ENCODE measurements at regions not wholly inside any gene's neighbourhood (a gene's known extent, or its start where the extent isn't known, plus 50 kb on each side); places are given as distances from the start of the nearest gene placed in this dataset.

GRCh38 chr16:6144463-6144862 is 1046.9 kb upstream of the EEF2KMT start (continued):
- TF ChIP-seq ARNTL (CRISPR knock-in tag; IDR thresholded peaks at IDR 0.05; ENCODE audit: borderline replicate concordance, low read depth) (no peak), ZFP3 (CRISPR knock-in tag; IDR thresholded peaks at IDR 0.05) (no peak), ZNF8 (CRISPR knock-in tag; IDR thresholded peaks at IDR 0.05) (no peak)

- ATAC-seq, result no peak
- TF ChIP-seq TCF4 (CRISPR knock-in tag; IDR thresholded peaks at IDR 0.05; ENCODE audit: borderline replicate concordance), result no peak
- no peak for TF ChIP-seq RARB (CRISPR knock-in tag; IDR thresholded peaks at IDR 0.05)
- no peak for TF ChIP-seq ISL1 (CRISPR knock-in tag; IDR thresholded peaks at IDR 0.05)
- no peak for TF ChIP-seq CSDC2 (CRISPR knock-in tag; IDR thresholded peaks at IDR 0.05)
- no peak for TF ChIP-seq TSHZ2 (CRISPR knock-in tag; IDR thresholded peaks at IDR 0.05)
Measured at GRCh38 chr16:6143020-6143419, 1045.4 kb upstream of the EEF2KMT start.

GRCh38 chr16:6133009-6133557 is 1035.5 kb upstream of the EEF2KMT start:
- no peak for ATAC-seq
- no peak for TF ChIP-seq ZNF70 (CRISPR knock-in tag; IDR thresholded peaks at IDR 0.05)
- TF ChIP-seq TOX (CRISPR knock-in tag; IDR thresholded peaks at IDR 0.05; ENCODE audit: borderline replicate concordance), result no peak
- TF ChIP-seq PPARA (CRISPR knock-in tag; IDR thresholded peaks at IDR 0.05; ENCODE audit: borderline replicate concordance), result no peak
- no peak for TF ChIP-seq RARB (CRISPR knock-in tag; IDR thresholded peaks at IDR 0.05)
- no peak for TF ChIP-seq CSRNP3 (CRISPR knock-in tag; IDR thresholded peaks at IDR 0.05)
- TF ChIP-seq ARNTL (CRISPR knock-in tag; IDR thresholded peaks at IDR 0.05; ENCODE audit: borderline replicate concordance, low read depth), result no peak
- TF ChIP-seq ZNF8 (CRISPR knock-in tag; IDR thresholded peaks at IDR 0.05), result no peak
- TF ChIP-seq ZFP30 (CRISPR knock-in tag; IDR thresholded peaks at IDR 0.05), result no peak
- no peak for TF ChIP-seq SNAI2 (CRISPR knock-in tag; IDR thresholded peaks at IDR 0.05)
- no peak for TF ChIP-seq ZC3H10 (CRISPR knock-in tag; IDR thresholded peaks at IDR 0.05)
- TF ChIP-seq ZFP3 (CRISPR knock-in tag; IDR thresholded peaks at IDR 0.05), result no peak
- TF ChIP-seq POU6F1 (CRISPR knock-in tag; IDR thresholded peaks at IDR 0.05; ENCODE audit: borderline replicate concordance, low read depth), result no peak
- no peak for TF ChIP-seq CSDC2 (CRISPR knock-in tag; IDR thresholded peaks at IDR 0.05)

GRCh38 chr16:6132121-6132520 is 1034.5 kb upstream of the EEF2KMT start:
- no peak for ATAC-seq
- TF ChIP-seq ZNF70 (CRISPR knock-in tag; IDR thresholded peaks at IDR 0.05) (no peak), CSDC2 (CRISPR knock-in tag; IDR thresholded peaks at IDR 0.05) (no peak)

GRCh38 chr16:6131526-6132050 is 1034.0 kb upstream of the EEF2KMT start:
- ATAC-seq, result no peak
- TF ChIP-seq PPARA (CRISPR knock-in tag; IDR thresholded peaks at IDR 0.05; ENCODE audit: borderline replicate concordance) (no peak), GLIS3 (CRISPR knock-in tag; IDR thresholded peaks at IDR 0.05) (no peak), ZNF8 (CRISPR knock-in tag; IDR thresholded peaks at IDR 0.05) (no peak), ZFP3 (CRISPR knock-in tag; IDR thresholded peaks at IDR 0.05) (no peak), ESRRG (CRISPR knock-in tag; IDR thresholded peaks at IDR 0.05) (no peak), POU6F1 (CRISPR knock-in tag; IDR thresholded peaks at IDR 0.05; ENCODE audit: borderline replicate concordance, low read depth) (no peak), ZC3H10 (CRISPR knock-in tag; IDR thresholded peaks at IDR 0.05) (no peak), ZFP30 (CRISPR knock-in tag; IDR thresholded peaks at IDR 0.05) (no peak), OSR1 (CRISPR knock-in tag; IDR thresholded peaks at IDR 0.05) (no peak), RARB (CRISPR knock-in tag; IDR thresholded peaks at IDR 0.05) (no peak), CREB5 (CRISPR knock-in tag; IDR thresholded peaks at IDR 0.05; ENCODE audit: low read depth) (no peak), BACH2 (CRISPR knock-in tag; IDR thresholded peaks at IDR 0.05; ENCODE audit: borderline replicate concordance) (no peak), ZNF70 (CRISPR knock-in tag; IDR thresholded peaks at IDR 0.05) (no peak), TOX (CRISPR knock-in tag; IDR thresholded peaks at IDR 0.05; ENCODE audit: borderline replicate concordance) (no peak)

Measured in SK-N-SH treated with all-trans-retinoic acid at 6 μM for 48 hours (cell line).